NAMALWA (cell line): ENCODE measurements at regions not wholly inside any gene's neighbourhood (a gene's known extent, or its start where the extent isn't known, plus 50 kb on each side); places are given as distances from the start of the nearest gene placed in this dataset.
A peak's percentile ranks its signal among the peaks of the same experiment; 100 is the strongest.

Source experiments
- DNase-seq: peaks from one replicate; pipeline ENCODE4 v3.0.0-alpha.2; 2015; ENCODE audit warnings: low spot score

DNA sequence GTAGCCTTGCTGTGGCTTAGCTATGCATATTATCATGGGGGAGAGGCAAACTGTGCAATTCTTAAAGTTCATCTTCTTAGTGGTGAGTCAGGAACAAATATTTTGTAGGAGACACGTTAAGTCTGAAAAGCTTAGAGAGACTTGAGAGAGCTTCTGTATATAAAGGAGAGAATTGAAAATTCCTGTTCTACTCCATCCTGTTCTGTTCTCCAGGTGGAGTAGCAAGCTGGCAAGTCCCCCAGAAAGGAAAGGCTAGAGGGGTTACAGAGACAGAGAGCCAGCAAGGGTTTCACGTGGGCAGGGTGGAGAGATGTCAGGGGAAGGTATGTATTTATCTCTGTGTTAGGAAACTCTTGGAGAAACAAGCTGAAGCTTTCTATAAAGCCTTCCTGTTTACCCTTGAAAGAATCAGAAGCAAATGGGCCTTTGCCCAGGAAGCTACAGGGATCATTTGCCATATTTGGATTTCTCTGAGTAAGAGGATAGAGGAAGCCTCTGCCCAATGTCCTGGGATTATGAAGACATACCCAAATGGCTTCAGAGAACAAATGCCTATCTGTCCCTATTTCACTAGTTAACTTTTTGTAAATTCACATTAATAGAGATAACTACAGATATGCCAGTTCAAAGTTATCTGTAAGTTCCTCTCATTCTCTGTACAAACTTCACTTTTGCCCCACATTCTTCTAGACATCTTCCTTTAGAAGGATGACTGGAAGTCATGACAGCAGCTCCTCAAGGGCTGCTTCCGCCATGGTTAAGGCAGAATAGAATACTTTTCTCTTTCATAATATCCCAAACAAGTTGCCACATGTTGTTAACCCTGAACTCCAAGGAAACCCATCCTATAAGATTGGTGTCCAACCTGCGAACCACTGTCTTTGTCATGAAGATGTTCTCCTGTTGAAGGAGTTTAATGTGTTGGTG is 126.7 kb upstream of the NEDD9 start:
- no peak for DNase-seq

DNA sequence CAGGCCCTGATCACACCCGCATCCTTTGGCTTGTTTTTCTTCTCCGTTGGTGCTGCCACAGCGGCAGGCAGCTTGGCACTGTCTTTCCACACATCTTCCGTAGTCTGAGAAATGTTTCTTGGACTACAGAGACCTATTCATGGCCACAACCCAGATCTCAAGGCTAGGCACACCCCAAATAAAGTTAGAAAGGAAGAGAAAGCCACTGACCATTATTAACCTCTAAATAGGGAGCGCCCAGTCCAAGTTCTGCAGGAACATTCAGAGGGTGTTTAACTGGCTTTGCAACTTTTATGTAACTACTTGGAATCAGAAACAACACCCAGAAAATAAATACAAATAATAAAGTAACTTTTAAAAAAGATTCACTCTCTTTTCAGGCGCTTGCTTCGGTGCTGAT is 124.8 kb upstream of the NEDD9 start:
- DNase-seq, result no peak

DNA sequence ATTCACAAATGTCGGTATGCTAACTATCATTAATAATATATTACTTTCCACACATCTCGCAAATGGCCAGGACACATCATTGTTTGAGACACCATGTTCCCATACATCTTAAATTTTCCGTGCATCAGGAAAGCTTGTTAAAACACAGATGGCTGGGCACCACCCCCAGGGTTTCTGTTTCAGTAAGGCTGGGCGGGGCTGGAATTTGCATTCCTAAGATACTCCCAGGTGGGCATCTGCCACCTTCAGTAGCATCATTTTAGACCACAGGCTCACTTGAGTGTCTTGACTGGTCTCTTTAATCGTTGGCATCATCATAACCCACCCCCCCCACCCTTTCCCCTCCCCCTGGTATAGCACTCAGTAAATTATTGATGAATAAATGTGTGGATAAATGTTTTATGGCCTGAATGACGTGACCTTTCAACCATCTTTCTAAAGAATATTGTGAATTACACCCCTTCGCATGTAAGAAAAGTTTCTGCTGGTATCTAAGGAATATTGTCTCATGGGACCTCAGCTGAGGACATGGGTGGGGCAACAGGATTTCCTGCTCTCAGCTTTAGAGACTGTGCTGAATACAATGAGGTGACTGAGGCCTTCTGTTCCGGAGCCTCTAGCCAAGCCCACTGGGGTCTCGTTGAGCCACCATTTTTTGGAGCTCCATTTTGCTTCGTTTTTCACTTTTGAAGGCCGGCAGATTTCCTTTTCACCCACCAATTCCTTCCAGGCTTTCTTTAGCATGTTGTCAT is 124.1 kb upstream of the NEDD9 start:
- DNase-seq, result no peak

DNA sequence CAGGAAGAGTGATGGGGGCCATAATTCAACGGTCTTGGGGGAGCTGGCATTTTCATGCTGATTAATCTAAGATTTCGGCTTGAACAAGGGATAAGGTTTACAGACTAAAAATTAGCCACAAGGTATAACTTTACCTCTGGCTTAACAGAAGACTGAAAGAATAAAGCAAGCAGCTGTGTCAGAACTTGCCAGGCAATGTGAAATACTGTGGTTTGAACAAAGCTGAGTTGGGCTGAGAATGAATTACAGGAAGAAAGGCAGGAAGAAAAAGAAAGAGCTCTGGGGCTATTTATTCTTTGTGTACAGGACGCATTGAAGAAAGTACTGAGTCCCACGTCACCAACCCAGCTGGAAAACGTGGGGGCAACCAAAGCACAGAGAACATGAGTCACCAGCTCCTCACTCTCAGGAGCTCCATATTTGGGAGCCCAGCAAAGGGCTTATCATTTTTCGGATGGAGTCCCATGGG is 121.5 kb upstream of the NEDD9 start:
- DNase-seq, result no peak

DNA sequence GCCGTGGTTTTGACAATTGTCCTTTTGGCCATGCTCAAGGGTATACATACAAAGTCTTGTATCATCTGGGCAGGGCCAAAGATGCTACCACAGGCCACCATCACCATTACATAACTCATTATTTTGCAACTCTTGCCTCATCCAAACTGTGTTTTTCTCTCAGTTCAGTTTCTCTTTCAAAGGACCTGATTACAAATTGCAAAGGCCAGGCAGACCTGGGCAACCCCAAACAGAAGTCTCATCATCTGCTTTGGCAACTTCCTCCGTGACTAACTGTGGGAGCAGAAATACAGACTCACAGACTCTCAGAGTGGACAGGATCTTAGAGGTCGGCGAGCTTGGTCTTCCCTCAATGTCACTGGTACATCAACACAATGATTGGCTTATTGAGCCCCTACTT is 117.8 kb upstream of the NEDD9 start:
- no peak for DNase-seq

DNA sequence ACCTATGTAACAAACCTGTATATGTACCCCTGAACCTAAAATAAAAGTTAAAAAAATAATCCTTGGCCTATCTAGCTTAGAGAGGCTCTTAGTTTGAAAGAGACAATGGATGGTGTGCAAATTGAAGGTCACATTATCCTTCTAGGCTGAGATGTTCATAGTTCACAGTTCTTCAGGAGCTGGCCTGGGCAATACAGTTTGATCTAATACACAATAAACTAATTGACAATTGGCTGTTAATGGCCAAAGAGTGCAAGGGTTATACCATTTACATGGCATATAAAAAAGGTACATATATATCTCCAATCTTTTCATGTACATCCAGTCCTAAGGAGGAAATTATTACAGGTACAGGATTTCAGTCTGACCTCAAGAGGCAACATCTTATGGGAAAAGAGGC is 117.4 kb upstream of the NEDD9 start:
- no peak for DNase-seq

DNA sequence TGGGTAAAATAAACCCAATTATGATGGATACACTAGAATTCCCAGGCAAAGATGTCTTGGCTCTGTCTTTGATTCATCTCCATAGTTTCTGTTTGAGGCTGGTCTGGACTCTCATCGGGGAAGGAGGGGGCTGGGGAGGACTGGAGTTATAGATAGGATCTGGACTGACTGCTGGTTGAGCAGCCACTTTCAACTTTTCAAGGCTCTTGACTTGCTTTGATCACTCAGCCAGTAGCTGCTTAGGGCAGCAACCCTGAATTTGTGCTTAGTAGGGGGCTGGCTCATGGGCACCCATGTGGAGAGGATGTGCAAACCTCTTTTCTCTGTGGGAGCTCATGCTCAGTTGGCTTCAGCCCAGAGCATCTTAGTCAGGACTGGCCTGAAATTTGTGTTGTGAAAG is 114.0 kb upstream of the NEDD9 start:
- peak; percentile 33 for DNase-seq

DNA sequence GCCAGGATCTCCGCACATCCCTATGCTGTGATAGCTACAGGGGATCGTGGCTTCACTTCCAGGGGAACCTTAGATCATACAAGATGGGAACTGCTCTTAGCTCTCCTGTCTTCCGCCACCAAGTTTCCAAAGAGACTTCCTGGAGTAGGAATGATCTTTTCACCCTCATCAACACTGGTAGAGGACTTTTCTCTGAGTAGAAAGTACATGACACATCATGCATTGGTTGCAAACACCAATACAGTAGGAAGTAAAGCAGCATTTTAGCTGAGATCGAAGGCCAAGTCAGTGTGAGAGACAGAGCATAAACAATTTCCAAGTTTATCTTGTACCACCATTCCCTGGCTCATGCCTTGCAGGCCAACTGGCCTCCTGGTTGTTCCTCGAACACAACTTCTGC is 113.1 kb upstream of the NEDD9 start:
- no peak for DNase-seq

DNA sequence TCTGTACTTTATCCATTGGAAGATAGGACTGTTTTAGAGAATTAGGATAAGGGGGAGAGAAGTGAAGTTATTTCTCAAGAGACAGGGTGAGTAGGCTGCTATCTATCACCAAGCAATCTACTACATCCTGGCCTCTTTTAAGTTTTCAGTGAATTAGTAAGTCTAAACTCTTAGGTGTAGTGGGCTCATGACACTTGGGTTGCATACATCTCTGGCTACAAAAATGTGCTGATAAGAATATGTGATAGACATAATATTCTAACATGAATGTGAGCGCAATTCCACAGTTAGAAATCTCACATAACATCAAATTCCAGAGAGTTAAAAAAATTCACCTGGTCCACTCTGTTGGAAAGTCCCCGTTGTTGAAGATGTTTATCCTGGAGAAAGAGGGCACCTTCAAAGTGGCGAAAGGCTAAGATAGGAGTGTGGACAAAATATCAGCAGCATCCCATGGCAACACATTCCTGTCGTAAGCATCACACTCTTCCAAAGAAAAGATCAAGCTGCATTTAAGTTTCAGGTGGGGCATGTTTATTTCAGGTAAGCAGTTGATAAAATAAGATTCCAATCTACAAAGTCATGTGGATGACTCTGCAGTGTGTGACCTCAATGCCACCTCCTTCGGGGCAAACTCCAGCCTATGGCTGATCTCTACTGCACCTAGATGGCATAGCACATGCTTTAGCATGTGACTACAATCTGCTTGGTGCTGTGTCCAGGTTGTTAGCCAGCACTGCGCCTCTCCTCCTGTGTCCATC is 111.7 kb upstream of the NEDD9 start:
- DNase-seq, result no peak

DNA sequence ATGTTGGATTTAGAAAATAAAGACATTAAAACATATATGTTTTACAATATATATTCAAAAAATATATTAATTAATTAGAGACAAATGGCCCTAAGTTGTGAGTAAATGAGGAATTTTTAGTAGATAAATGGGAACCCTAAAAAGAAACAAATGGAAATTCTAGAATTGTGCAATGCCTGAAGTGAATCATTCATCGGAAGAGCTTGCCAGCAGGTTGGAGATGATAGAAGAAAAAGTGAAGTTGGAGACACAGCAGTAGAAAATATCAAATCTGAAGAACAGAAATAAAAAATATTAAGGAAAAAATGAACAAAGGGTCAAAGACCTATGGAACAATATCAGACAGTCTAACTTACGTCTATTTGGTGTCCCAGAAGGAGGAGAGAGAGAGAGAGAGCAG is 109.4 kb upstream of the NEDD9 start:
- DNase-seq, result no peak

DNA sequence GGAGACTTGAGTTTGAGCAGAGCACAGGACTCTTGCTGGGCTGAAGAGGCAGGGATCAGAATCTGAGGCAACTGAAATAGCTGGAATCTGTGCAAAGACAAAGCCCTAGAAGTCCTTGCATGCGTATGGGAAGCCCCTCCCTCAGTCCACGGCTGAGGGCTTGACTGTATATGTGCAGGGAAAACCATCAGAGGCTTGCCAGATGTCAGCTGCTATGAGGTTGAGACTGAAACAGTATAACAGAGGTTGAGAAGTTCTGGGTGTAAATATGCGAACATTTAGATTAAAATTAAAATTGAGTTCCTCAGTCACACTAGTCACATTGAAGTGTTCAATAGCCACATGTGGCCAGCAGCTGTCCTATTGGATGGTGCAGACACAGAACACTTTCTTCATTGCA is 108.8 kb upstream of the NEDD9 start:
- no peak for DNase-seq

DNA sequence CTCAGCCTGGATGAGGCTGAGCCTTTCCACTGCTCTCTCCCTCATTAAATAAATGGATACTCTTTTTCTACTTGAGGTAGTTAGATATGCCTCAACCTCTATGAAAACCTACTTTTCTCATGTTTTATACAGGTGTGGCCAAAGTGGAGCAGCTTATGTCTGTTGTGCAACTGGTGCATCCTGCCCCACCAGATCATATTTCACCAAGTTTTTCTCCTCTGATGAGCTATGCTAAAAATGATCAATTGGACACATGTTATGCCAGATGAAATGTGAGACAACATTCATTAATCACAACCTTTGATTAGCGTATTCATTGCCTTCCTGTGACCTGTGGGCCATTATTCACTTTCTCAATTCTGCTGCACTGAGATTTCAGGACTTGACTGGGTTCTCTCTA is 106.9 kb upstream of the NEDD9 start:
- no peak for DNase-seq

DNA sequence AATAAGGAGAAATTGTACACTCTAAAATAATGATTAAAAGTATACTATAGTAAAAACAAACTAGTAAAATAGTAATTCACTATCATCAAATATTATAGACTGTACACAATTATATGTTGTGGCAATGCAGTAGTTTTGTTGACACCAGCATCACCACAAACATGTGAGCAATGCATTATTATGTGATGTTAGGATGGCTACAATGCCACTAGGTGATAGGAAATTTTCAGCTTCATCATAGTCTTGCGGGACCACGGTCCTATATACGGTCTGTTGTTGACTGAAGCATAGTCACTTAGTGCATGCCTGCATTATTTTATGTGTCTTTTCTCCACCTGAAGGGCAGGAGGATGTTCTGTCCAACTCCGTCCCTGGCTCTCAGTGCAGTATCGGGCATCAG is 104.8 kb upstream of the NEDD9 start:
- DNase-seq, result no peak

DNA sequence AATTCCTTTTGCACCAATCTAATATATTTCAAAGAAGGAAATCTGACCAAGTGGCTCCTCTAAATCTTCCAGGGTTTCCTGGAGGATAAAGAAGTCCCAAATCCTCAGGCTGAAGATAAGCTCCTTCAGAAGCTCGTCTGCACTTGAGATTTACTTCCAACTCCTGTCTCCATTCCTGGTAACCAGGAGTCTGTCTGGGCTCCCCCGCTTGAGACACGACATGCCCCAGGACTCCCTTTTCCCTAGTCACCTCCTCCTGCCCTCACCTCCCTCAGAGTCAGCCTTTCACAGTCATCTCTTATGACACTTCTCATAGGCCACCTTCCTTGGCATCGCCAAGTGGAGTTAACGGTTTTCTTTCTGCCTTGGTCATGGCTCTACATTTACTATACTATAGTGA is 103.4 kb upstream of the NEDD9 start:
- no peak for DNase-seq

DNA sequence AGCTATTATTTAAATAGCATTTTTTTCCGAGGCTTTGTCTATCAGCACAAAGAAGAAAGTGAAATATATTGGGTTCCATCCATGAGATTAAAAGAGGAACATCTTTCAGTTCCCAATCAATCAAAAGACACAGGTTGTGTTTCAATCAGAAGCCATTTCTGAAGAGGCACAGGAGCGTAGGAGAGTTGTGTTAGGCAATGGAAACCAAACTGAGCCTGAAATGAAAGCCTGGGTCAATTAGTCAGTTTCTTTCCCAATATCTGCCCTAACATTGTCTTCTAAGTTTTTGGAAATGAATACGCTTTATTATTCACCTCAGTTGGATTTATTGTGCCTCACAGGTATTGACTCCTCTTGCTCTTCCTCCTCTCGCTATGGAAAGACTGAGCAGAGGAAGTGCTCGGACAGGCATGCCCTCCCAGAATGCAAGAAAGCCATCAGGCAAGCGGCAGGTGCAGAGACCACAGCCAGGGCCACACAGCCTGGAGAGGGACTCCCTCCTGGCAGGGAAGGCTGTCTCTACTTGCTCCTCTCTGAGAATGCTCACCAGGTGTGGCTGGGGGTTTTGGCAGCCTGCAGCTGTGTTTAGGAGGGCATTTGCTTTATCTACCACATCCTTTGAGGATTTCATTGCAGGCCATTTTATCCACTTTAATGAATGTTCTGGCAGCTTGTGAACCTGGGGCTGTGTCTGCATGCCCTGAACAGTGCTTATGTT is 100.8 kb upstream of the NEDD9 start:
- DNase-seq, result peak; percentile 22

DNA sequence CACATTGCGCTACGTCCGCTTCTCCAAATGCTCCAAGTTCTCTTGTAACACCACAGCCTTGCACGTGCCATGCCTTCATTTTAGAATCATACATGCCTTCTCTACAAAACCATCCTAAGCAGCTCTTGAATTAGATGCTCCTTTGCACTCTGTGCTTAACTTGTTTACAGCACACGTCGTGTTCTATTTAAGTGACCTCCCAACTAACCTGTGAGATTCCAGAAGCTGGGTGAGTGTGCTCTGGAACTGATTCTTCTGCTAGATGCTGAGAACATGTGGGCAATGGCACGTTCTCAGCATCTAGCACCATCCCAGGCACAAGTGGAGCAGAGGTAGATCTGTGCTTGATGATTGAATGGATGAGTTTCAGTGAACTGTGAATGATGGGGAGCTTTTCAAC is 100.0 kb upstream of the NEDD9 start:
- DNase-seq, result no peak

DNA sequence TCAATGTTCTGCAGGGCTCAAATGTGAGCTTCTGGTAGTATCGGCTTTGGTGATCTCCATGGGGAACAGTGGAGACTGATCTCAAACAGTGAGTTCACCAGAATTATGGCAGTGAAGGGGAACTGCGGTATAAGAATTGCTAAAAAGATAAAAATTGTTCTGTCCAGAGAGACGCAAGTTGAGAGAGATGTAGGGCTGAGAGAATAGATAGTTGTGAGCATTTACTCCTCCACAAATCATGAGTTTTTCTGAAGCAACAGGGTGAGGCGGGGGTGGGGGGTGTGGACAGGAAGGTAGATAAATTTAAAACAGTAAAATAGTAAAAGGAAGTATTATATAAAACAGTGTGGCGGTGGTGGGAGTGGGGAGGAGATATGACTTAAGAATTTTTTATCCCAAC is 98.6 kb upstream of the NEDD9 start:
- DNase-seq, result no peak

DNA sequence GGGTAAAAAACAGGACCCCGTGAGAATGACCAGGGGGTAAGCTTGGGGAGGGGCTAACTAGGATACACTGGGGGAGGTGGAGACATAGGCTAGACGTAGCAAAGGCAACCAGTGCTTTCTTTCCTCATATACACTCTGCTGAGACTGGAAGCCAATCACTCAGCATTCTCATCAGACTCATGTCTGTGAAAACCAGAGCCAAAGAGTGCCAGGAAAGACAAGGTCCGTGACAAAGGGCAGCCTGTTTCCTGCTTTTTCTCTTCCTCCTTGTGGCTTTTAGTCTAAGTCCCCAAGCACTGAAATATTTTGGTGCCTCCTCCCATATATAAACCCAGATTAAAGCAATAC is 97.9 kb upstream of the NEDD9 start:
- DNase-seq, result no peak

DNA sequence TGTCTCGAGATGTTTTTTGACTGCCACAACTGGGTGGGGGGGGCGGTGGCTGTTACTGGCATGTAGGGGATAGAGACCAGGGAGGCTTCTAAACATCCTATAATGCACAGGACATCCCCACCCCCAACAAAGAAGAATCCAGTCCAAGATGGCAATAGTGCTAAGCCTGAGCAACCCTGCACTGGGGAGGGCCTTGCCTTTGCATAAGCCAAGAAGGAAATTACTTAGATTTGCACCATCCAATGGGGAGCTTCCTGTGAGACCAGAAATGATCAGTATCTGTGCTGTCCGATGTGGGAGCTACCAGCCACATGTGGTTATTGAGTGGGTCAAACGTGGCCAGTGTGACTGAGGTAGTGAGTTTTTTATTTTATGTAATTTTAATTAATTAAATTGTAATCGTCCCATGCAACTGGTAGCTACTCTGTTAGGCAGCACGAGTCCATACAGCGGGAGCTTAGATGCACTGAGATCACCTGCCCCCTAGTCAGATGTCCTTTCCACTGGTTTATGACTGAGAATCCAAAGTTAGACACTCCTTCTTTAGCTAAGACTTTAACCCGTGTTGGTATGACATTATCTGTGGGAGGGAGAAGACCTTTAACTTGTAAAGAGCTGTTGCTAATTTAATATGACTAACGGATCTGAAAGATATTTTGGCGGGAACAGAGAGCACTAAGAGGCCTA is 97.4 kb upstream of the NEDD9 start:
- no peak for DNase-seq

DNA sequence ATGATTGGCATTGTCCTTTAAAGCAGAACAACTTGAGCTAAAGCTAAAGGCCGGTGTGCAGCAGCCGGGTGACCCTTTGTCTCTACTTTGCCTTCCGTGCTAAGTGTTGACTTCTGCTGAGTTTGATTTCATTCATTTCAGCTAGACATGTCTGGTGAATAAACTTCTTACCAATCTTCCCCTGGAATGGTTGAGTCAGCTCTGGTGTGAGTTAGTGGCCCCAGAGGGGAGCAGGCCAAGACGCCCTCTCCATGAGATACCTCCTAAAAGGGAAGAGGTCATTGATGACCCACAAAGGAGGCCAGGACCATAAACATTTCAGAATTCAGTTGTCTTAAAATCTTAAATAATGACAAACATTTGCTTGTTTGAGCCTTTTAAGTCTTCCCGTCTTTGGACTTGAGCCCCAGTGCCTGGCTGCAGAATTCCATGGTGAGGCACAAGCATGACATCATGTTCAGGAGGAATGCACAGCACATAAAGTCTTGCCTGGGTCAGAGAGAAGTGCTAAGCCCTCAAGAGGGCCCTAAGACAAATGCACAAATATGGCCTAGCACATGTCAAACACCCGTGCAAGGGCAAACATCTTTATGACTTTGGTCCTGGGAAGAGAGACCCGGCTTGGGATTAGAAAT is 96.3 kb upstream of the NEDD9 start:
- no peak for DNase-seq

DNA sequence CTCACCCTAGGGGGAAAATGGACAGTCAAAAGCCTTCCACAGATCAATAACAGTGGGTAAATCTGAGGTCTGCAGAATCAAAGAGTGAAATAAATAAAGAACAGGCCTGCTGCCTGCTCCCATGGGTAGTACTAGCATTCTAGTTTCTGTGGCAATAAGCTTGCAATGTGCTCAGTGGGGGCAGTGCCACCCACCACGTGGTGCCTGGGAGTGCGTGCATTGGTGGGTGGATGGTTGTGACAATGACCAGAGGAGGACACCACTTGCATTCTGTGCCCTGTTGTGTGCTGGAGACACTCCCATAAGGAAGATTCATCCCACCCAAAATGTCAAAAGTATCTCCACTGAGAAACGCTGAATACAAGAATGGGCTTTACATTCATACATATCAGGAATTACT is 95.5 kb upstream of the NEDD9 start:
- DNase-seq, result no peak
